Activated CD4-positive, alpha-beta T cell treated with anti-CD3 and anti-CD28 coated beads, Interleukin-2, Interleukin-4, amounts not matched to agents 100 ng/mL and 50 ng/mL, durations not matched to agents 16 hours and 8 hours (primary cell): ENCODE measurements at regions not wholly inside any gene's neighbourhood (a gene's known extent, or its start where the extent isn't known, plus 50 kb on each side); places are given as distances from the start of the nearest gene placed in this dataset.
"Not testable (repeated sequence)": the region's sequence is repeated elsewhere in the genome, so short reads cannot be mapped to it uniquely, and the experiment has no call there.

Source experiments
- DNase-seq: peaks from one replicate; pipeline ENCODE4 v3.0.0-alpha.2; 2020; ENCODE audit warnings: low spot score

DNA sequence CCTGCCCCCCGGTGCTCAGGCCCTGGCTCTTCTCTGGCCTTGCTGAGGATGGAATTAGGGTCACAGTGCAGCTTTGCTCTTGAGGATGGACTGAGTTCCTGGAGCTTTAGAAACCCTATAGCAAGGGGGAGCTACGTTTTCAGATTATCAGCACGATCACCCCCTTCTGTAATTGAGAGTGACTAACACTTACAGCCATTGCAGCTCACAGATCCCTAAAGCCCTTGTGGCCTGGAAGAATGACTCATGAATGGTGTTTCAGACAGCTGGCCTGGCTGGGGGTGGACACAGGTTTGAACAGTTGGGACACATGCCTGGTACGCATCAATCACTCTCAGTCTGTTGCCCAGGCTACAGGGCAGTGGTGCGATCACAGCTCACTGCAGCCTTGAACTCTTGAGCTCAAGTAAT, 79.7 kb upstream of the IGFBP5 start:
- no peak for DNase-seq

- DNase-seq: no peak
These were observed 79.3 kb upstream of the IGFBP5 start for GRCh38 chr2:216774620-216775019.

GRCh38 chr2:216774180-216774579, 78.8 kb upstream of the IGFBP5 start:
- no peak for DNase-seq

DNA sequence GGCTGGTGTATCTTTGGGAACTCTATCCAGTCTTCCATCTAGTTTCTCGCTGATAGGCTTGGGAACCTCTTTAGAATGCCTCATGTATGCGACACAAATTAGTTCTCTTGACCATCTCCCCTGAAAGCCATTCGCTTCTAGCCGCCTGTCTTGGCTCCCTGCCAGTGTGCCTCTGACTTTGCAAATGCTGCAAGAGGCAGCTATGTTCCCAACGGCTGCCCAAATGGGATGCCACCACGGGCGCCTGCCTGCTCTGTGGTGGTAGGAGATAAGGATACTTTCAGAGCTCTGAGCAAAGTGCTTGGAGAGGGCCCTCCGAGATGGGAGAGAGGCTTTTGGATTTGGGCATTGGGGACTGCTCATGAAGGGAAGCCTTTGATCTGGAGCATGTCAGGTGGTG, 77.7 kb upstream of the IGFBP5 start:
- DNase-seq: no peak

DNA sequence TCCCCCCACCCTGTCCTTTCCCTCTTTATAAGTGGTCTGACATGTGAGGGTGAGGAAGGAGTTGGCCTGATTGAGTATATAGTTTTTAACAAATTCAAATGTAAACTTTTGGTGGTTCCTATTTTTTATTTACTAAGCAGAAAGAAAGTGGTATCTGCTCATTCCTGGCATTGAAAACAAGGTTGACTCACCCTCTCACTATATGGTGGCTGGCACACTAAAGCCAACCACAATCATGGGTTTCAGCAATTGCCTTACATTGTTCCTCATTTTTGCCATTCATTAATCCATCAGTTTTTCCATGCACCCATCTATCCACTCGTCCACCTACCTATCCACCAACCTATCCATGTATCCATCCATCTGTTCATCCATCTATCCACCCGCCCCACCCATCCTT, 75.4 kb upstream of the IGFBP5 start:
- no peak for DNase-seq

GRCh38 chr2:216770050-216770449, 74.7 kb upstream of the IGFBP5 start:
- no peak for DNase-seq

DNA sequence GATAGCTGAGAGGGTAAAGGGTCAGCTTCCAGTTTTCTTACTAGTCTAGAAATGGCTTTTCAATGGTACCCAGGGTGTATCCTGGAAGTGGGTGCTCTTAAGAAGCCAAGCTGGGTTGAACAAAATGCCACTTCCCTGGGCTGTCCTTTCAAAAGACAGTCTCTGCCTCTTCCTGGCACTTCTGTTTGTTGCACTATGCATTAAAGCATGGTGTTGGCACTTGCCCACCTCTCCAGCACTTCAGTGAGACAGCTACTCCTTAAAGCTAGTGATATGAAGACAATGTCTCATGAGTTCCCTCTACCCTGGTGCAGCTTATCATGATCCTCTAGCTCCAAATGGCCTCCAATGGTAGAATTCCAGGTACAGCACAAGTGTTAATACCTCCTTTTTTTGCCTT, 74.3 kb upstream of the IGFBP5 start:
- DNase-seq: no peak

DNA sequence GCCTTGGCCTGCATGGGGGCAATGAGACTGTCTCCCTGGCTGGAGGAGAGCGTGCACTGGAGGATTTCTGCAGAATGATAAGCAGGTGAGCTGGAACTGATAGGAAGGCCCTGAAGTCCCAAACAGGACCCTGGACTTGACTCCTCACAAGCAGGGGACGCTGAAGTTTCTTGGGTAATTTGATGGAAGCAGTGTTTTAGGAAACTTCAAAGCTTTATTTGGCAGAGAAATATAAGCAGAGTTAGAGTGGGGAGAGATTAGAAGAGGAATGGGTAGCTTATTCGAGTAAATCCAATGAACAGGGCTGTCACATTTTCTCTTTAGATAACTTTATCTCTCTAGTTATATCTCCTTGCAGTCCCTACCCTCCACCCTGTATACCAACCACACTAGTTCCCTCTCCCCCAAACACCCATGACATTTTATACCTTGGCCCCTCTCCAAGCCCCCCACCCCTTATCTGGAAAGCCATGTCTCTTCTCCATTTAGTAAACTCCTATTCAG, 73.6 kb upstream of the IGFBP5 start:
- DNase-seq: no peak

- no peak for DNase-seq
These were observed 70.5 kb upstream of the IGFBP5 start for GRCh38 chr2:216765761-216766262.

GRCh38 chr2:216763396-216763795, 68.0 kb upstream of the IGFBP5 start:
- DNase-seq: no peak

DNA sequence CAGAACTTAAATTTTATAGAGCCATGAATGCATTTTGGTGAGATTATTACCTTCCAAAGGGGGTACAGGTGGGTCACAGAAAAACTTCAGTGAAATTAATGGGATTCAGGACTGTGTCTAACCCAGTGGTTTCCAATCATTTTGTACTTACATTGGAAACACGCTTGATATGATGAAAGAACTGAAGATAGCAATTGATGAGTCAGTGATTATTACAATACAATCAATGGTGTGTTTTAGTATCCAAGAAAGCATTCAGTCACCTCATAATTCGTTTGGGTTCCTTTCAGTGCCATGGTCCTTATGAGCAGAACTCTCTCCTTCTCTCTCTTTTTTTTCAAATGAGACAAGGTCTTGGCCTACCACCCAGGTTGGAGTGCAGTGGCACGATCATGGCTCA, 66.5 kb upstream of the IGFBP5 start:
- no peak for DNase-seq

DNA sequence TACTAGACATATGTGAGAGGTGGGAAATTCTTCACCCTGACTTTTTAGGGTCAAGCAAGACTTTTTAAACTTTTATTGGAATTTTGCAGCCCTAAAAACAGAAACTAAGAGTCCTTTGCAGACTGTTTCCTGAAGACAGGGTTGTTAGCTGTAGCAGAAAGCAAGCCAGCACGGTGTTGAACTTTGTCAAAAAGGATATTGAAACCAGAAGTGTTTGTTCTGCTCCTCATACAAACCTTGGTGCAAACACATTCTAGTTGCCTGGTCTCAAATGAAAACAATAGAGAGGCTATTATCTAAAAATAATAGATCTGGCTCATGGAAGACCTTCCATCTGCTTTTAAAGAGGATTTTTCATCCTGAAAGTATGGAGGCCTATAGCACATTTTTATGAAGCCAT, 65.8 kb upstream of the IGFBP5 start:
- no peak for DNase-seq

DNA sequence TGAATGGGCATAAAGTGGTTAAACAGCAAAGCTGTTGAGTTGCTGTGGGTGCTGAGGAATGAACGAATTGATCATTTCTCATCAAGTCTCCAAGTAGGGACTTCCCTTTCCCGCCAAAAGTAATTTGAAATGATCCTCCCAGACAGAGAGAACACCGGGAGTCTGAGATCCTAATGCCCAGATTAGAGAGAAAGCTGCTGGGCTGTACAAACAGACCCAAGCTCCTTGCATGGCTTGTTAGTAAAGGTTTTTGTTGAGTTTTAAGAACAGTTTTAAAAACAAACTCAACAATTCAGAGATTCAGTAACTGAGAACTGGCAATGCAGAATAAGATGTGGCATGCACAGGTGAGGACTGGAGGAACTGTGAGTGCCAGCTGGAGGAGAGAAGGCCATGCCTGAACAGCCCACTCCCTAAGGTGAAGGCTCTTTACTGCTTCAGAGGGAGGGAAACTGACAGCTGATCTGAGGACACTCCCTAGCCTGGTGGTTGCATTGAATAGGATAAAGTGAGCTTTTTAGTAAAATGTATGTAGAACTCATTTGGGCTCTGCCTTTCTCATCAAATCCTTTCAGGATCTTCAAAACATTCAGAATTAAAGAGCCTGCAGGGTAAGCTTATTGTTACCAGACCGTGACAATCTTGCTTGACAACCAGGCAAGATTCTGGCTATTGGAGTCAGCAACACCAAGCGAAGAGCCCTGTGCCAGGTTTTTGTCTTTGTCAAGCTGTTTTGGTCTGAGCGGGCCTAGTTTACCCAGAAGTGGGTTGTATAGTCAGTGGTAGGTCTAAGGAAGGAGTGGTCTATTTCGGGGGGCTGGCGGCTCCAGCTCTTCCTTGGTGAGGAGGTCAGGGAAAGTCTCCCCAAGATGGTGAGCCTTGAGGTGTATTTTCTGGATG, 63.2 kb upstream of the IGFBP5 start:
- DNase-seq: no peak

- DNase-seq: no peak
These were observed 62.2 kb upstream of the IGFBP5 start for GRCh38 chr2:216757532-216757931.

GRCh38 chr2:216756435-216756834, 61.1 kb upstream of the IGFBP5 start:
- DNase-seq: no peak

GRCh38 chr2:216754812-216755211, 59.5 kb upstream of the IGFBP5 start:
- DNase-seq: no peak

DNA sequence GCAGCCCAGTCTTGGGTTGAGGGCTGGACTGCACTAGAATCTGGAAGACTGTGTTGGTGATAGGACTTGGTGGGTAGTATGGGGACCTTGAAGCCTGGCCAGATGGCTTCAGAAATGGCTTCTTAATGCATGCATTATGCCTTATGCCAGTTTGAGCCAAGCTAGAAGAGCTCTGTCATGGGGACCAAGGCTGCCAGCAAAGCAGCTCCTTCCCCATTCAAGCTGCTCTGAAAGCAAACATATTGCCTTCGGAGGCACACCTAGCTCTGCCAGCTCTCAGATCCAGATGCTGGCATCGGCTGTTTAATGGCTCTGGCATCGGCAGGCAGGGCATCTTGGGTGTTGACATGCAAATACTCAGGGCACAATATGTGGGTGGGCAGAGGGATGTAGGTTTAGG, 59.0 kb upstream of the IGFBP5 start:
- DNase-seq: no peak

GRCh38 chr2:216752855-216753505, 57.6 kb upstream of the IGFBP5 start:
- DNase-seq: no peak

DNA sequence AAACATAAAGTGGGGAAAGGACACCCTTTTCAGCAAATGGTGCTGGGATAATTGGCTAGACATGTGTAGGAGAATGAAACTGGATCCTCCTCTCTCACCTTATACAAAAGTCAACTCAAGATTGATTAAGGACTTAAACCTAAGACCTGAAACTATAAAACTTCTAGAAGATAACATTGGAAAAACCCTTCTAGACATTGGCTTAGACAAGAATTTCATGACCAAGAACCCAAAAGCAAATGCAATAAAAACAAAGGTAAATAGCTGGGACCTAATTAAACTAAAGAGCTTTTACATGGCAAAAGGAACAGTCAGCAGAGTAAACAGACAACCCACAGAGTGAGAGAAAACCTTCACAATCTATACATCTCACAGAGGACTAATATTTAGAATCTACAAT, 55.4 kb upstream of the IGFBP5 start:
- not testable (repeated sequence) for DNase-seq

GRCh38 chr2:216746268-216746667, 50.9 kb upstream of the IGFBP5 start:
- not testable (repeated sequence) for DNase-seq

DNA sequence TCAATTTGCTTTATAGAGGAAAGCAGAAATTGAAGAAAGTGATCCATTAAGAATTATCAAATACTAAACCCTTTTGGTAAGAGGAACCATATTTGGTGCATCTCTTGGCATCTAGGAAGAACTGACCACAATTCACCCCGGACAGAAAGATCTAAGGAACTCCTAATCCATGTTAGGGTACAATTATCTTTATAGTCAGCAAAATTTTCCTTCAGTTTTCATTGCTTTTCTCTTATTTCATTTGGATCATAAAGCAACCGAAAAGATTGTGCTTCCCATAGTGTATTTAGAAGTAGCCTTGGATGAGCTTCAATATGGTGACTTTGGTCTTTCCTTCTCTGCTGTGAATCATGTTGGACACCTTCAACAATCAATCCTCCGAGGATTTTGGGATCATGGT, 50.1 kb upstream of the IGFBP5 start:
- no peak for DNase-seq
